Prostate gland (tissue), 2 donors: ENCODE measurements at regions not wholly inside any gene's neighbourhood (a gene's known extent, or its start where the extent isn't known, plus 50 kb on each side); places are given as distances from the start of the nearest gene placed in this dataset.

ENCODE experiments used
- POLR2AphosphoS5 ChIP-seq: sonication (generic); formaldehyde crosslinking; IDR thresholded peaks from one replicate; pipeline ENCODE4 v1.6.1; 2017; ENCODE audit warnings: antibody characterized with exemption
- TF ChIP-seq, protein P1 (sequence below), 4 experiments: fragments of 200-600 bp in 2 of 4; fragments of 450-650 bp in 2 of 4; sonication (generic) in 2 of 4; IDR thresholded peaks; 1 replicate in 3 of 4; 2 replicates in 1 of 4; pipeline ENCODE4 v1.5.1; 2016 to 2019; ENCODE audit warnings: antibody characterized with exemption in 4 of 4, mild to moderate bottlenecking in 2 of 4, moderate library complexity in 2 of 4

DNA sequence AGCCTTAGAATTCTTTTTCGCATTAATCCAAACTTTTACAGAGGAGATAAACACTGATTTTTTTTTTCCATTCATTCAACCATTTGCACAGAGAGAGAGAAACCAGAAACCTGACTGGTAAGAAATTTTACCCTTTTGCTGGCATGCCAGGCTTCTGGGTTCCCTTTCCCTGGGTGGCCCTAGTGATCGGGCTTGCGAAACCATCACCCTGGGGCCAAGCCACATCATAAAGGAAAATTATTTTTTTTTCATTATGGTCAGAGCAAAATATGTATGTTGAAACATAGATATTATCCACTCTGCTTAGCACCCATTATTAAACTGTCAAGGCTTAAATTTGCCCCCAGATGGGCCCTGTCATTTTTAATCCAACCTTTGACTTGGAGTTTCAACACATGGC, 55.4 kb upstream of the INHBA start:
- TF ChIP-seq POLR2AphosphoS5 = no peak
- TF ChIP-seq, protein P1, sequence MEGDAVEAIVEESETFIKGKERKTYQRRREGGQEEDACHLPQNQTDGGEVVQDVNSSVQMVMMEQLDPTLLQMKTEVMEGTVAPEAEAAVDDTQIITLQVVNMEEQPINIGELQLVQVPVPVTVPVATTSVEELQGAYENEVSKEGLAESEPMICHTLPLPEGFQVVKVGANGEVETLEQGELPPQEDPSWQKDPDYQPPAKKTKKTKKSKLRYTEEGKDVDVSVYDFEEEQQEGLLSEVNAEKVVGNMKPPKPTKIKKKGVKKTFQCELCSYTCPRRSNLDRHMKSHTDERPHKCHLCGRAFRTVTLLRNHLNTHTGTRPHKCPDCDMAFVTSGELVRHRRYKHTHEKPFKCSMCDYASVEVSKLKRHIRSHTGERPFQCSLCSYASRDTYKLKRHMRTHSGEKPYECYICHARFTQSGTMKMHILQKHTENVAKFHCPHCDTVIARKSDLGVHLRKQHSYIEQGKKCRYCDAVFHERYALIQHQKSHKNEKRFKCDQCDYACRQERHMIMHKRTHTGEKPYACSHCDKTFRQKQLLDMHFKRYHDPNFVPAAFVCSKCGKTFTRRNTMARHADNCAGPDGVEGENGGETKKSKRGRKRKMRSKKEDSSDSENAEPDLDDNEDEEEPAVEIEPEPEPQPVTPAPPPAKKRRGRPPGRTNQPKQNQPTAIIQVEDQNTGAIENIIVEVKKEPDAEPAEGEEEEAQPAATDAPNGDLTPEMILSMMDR (IDR thresholded peaks at IDR 0.05) = no peak
